GM12891 (cell line): ENCODE measurements at regions not wholly inside any gene's neighbourhood (a gene's known extent, or its start where the extent isn't known, plus 50 kb on each side); places are given as distances from the start of the nearest gene placed in this dataset.

Source experiments
- POLR2AphosphoS5 ChIP-seq: IDR thresholded peaks from 2 replicates; pipeline ENCODE4 v1.6.1; 2011; ENCODE audit warnings: low read depth, low read length, control low read depth
- POU2F2 ChIP-seq: IDR thresholded peaks from 2 replicates; pipeline ENCODE4 v1.6.1; 2011; ENCODE audit warnings: low read depth, mild to moderate bottlenecking, control low read depth, low read length, moderate library complexity

- no peak for TF ChIP-seq POU2F2
- TF ChIP-seq POLR2AphosphoS5, result no peak
These were observed 134.9 kb upstream of the ZBTB20 start for GRCh38 chr3:115281697-115282675.
